ENCODE measurements at regions not wholly inside any gene's neighbourhood (a gene's known extent, or its start where the extent isn't known, plus 50 kb on each side); places are given as distances from the start of the nearest gene placed in this dataset.

DNA sequence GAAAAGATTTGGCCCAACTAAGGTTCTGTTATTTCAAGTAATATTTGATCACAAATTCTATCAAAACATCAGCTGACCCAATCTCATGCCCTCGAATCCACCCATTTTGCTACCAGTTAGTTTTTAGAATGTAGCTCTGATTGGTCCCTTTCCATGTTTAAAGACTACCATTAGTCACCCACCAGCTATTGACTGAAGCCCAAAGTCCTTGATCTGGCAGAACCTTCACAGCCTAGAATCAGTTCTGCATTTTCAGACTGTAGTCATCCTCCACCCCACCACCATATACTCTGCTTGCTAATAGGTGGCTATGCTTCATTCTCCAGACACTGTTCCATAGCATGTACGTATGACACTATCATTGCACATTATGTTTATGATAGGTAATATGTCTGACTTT lies 182.2 kb upstream of the TARS1 start:
- H3K36me3 ChIP-seq (ENCODE audit: control insufficient read depth, insufficient read depth, low read length), result no peaks in the 10 kb centered on the region
- no peaks in the 10 kb centered on the region; the same call in 1 of the 2 replicates for H3K27me3 ChIP-seq (replicated peaks; ENCODE audit: control insufficient read depth, insufficient read depth, low read length)
- TF ChIP-seq, protein P1, sequence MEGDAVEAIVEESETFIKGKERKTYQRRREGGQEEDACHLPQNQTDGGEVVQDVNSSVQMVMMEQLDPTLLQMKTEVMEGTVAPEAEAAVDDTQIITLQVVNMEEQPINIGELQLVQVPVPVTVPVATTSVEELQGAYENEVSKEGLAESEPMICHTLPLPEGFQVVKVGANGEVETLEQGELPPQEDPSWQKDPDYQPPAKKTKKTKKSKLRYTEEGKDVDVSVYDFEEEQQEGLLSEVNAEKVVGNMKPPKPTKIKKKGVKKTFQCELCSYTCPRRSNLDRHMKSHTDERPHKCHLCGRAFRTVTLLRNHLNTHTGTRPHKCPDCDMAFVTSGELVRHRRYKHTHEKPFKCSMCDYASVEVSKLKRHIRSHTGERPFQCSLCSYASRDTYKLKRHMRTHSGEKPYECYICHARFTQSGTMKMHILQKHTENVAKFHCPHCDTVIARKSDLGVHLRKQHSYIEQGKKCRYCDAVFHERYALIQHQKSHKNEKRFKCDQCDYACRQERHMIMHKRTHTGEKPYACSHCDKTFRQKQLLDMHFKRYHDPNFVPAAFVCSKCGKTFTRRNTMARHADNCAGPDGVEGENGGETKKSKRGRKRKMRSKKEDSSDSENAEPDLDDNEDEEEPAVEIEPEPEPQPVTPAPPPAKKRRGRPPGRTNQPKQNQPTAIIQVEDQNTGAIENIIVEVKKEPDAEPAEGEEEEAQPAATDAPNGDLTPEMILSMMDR (IDR thresholded peaks at IDR 0.05; ENCODE audit: insufficient read depth, low read length, poor library complexity, severe bottlenecking), result no peak
- no peak for DNase-seq (ENCODE audit: extremely low read depth, insufficient read length)
- no peak overlapping the region for H3K4me3 ChIP-seq (replicated peaks; ENCODE audit: low read depth, low read length)

DNA sequence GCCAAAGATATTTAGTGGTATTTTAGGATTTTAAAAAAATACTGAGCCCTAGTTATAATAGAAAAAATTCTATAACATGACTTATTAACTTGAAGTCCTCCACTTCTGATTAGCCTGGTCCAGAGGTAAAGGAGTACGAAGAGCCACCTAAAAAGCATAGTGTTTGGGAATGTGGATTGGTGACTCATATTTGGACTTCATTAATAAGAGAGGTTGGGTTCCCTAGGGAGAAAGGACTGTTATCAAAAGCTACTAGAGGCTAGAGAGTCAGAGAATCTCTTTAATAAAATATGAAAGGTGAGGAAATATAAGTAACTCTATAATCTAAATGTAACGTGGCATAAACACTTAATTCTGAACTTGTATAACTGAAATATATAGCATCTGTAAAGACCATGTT lies 180.7 kb upstream of the TARS1 start:
- DNase-seq (ENCODE audit: extremely low read depth, insufficient read length), result no peak
- no peak overlapping the region for H3K4me3 ChIP-seq (replicated peaks; ENCODE audit: low read depth, low read length)
- TF ChIP-seq, protein P1 (IDR thresholded peaks at IDR 0.05; ENCODE audit: insufficient read depth, low read length, poor library complexity, severe bottlenecking), result no peak
- no peaks in the 10 kb centered on the region for H3K36me3 ChIP-seq (ENCODE audit: control insufficient read depth, insufficient read depth, low read length)
- no peaks in the 10 kb centered on the region; the same call in 1 of the 2 replicates for H3K27me3 ChIP-seq (replicated peaks; ENCODE audit: control insufficient read depth, insufficient read depth, low read length)

- Histone ChIP-seq H3K4me3 (replicated peaks; ENCODE audit: low read depth, low read length) (no peak overlapping the region), H3K27me3 (replicated peaks; ENCODE audit: control insufficient read depth, insufficient read depth, low read length) (no peaks in the 10 kb centered on the region; the same call in 1 of the 2 replicates), H3K36me3 (ENCODE audit: control insufficient read depth, insufficient read depth, low read length) (no peaks in the 10 kb centered on the region)
- DNase-seq (ENCODE audit: extremely low read depth, insufficient read length), result no peak
- TF ChIP-seq, protein P1 (IDR thresholded peaks at IDR 0.05; ENCODE audit: insufficient read depth, low read length, poor library complexity, severe bottlenecking), result no peak
Observed at GRCh38 chr5:33261305-33261704, 179.5 kb upstream of the TARS1 start.

DNA sequence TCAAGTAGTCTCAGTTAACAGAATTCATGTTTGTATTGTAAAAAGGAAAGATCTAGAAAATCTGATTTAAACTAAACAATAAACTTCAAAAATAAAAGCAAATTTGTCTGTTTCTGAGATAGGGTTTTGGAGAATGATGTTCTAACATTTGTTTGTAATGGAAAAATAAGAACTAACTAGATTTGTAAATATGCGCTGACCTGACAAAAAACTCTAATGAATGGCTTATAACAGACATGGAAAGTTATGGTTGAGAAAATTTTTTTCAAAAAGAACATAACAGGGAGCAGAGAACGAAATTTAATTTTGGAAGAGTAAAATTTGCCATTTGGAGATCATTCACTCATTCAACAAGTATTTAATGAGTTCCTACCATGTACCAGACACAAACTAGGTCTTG lies 179.0 kb upstream of the TARS1 start:
- TF ChIP-seq, protein P1 (IDR thresholded peaks at IDR 0.05; ENCODE audit: insufficient read depth, low read length, poor library complexity, severe bottlenecking), result no peak
- Histone ChIP-seq H3K4me3 (replicated peaks; ENCODE audit: low read depth, low read length) (no peak overlapping the region), H3K27me3 (replicated peaks; ENCODE audit: control insufficient read depth, insufficient read depth, low read length) (no peaks in the 10 kb centered on the region; the same call in 1 of the 2 replicates), H3K36me3 (ENCODE audit: control insufficient read depth, insufficient read depth, low read length) (no peaks in the 10 kb centered on the region)
- DNase-seq (ENCODE audit: extremely low read depth, insufficient read length), result no peak

DNA sequence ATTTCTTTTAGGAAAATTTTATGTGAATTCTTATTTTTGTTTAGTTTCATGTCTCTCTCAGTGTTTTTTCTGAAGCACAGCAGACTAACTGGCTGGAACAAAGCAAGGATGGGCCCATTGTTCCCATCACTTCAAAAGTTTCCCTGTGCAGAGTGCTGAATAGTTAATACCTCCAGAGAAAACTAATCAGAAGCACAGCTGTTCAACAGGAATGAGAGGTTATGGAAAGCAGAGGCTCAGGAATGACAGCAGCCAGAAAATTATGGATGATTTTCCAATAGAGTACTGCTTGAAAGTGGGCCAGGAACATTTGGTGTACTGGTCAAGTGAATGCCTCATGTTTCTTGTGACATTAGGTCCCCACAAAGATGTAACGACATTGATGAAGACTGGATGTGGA lies 173.0 kb upstream of the TARS1 start:
- H3K4me3 ChIP-seq (replicated peaks; ENCODE audit: low read depth, low read length), result no peak overlapping the region
- no peaks in the 10 kb centered on the region for H3K27me3 ChIP-seq (replicated peaks; ENCODE audit: control insufficient read depth, insufficient read depth, low read length)
- no peaks in the 10 kb centered on the region for H3K36me3 ChIP-seq (ENCODE audit: control insufficient read depth, insufficient read depth, low read length)
- TF ChIP-seq, protein P1 (IDR thresholded peaks at IDR 0.05; ENCODE audit: insufficient read depth, low read length, poor library complexity, severe bottlenecking), result no peak
- no peak for DNase-seq (ENCODE audit: extremely low read depth, insufficient read length)

GRCh38 chr5:33268374-33268773 lies 172.4 kb upstream of the TARS1 start:
- H3K4me3 ChIP-seq (replicated peaks; ENCODE audit: low read depth, low read length), result no peak overlapping the region
- no peaks in the 10 kb centered on the region for H3K27me3 ChIP-seq (replicated peaks; ENCODE audit: control insufficient read depth, insufficient read depth, low read length)
- no peak for DNase-seq (ENCODE audit: extremely low read depth, insufficient read length)
- H3K36me3 ChIP-seq (ENCODE audit: control insufficient read depth, insufficient read depth, low read length), result no peaks in the 10 kb centered on the region
- TF ChIP-seq, protein P1 (IDR thresholded peaks at IDR 0.05; ENCODE audit: insufficient read depth, low read length, poor library complexity, severe bottlenecking), result no peak

All from GM06990 (cell line).